Panc1 (cell line): ENCODE measurements at regions not wholly inside any gene's neighbourhood (a gene's known extent, or its start where the extent isn't known, plus 50 kb on each side); places are given as distances from the start of the nearest gene placed in this dataset.
A peak's percentile ranks its signal among the peaks of the same experiment; 100 is the strongest.

Experiments
- ATAC-seq: fragments of 200-7000 bp; cut with Tn5 transposase; 2 replicates; pipeline ENCODE4 v1.9.1; 2020; ENCODE audit warnings: mild to moderate bottlenecking, moderate library complexity
- BruUV-seq: library from RNA; stranded (reverse); fragments of 400-500 nt; replicated peaks from 2 replicates; lab custom pipeline; 2021; lab: Mats Ljungman, UMichigan
- CTCF ChIA-PET: fragments of 300-600 bp; sonication (Branson Sonifier 250); formaldehyde crosslinking; loops from one replicate; lab custom pipeline; 2022; ENCODE audit warnings: antibody characterized with exemption; lab: Charles Lee
- POLR2A ChIA-PET: fragments of 300-600 bp; sonication (Branson Sonifier 250); formaldehyde crosslinking; loops from one replicate; lab custom pipeline; 2022; ENCODE audit warnings: antibody characterized with exemption; lab: Charles Lee
- DNase-seq: peaks from one replicate; pipeline ENCODE4 v3.0.0-alpha.2; 2010; ENCODE audit warnings: low read depth, low spot score
- H3K27ac ChIP-seq: 2 replicates; pipeline ENCODE4 v1.5.1; 2011; ENCODE audit warnings: mild to moderate bottlenecking, low read length, inconsistent platforms
- H3K27me3 ChIP-seq: fragments of 200-500 bp; sonication (Bioruptor generic); 2 replicates; pipeline ENCODE4 v1.6.0; 2014; ENCODE audit warnings: low read length, inconsistent platforms; ENCODE audit not compliant: control insufficient read depth, insufficient read depth
- H3K36me3 ChIP-seq: fragments of 200-500 bp; sonication (Bioruptor generic); 2 replicates; pipeline ENCODE4 v1.5.1; 2014; ENCODE audit warnings: inconsistent platforms, mild to moderate bottlenecking, low read length, moderate library complexity; ENCODE audit not compliant: control insufficient read depth, insufficient read depth
- H3K4me1 ChIP-seq: 2 replicates; pipeline ENCODE4 v1.5.1; 2011; ENCODE audit warnings: inconsistent platforms, mild to moderate bottlenecking, low read length, moderate library complexity; ENCODE audit not compliant: control insufficient read depth, insufficient read depth
- H3K4me3 ChIP-seq, 2 experiments: 2 replicates each; pipeline ENCODE4 v1.5.1; 2011 to 2012; ENCODE audit warnings: low read depth in 2 of 2, low read length in 2 of 2, mild to moderate bottlenecking in 2 of 2, inconsistent platforms in 1 of 2, moderate library complexity in 1 of 2
- H3K9me3 ChIP-seq: fragments of 200-500 bp; sonication (Bioruptor generic); 2 replicates; pipeline ENCODE4 v1.5.1; 2014; ENCODE audit warnings: low read depth, mild to moderate bottlenecking, inconsistent platforms, low read length, moderate library complexity; ENCODE audit not compliant: control insufficient read depth, insufficient read depth
- POLR2AphosphoS5 ChIP-seq: IDR thresholded peaks from 2 replicates; pipeline ENCODE4 v1.6.1; 2012; ENCODE audit warnings: mild to moderate bottlenecking, low read depth, low read length, moderate library complexity
- SIN3A ChIP-seq: IDR thresholded peaks from 2 replicates; pipeline ENCODE4 v1.6.1; 2012; ENCODE audit warnings: low read depth, mild to moderate bottlenecking, low read length, moderate library complexity, borderline replicate concordance; ENCODE audit not compliant: insufficient read depth
- TCF7L2 ChIP-seq: IDR thresholded peaks from 2 replicates; pipeline ENCODE4 v1.6.1; 2011; ENCODE audit warnings: mild to moderate bottlenecking, low read depth, low read length, inconsistent platforms
- in situ Hi-C: cut with HindIII; loops from 2 replicates; pipeline ENCODE4 v1.10.0; 2016; ENCODE audit warnings: low sequenced_read_pairs, low pct_unique_long_range_greater_than_20kb
- intact Hi-C: fragments of 100-400 bp; cut with micrococcal nuclease; formaldehyde crosslinking; loops from one replicate; pipeline ENCODE4 v1.10.0; 2022; ENCODE audit not compliant: unreplicated experiment
- TF ChIP-seq, protein P1 (sequence below): fragments of 450-650 bp; IDR thresholded peaks from 2 replicates; pipeline ENCODE4 v1.5.1; 2017; ENCODE audit warnings: mild to moderate bottlenecking
- TF ChIP-seq, protein P2 (sequence below), 2 experiments: IDR thresholded peaks; 2 replicates each; pipeline ENCODE4 v1.6.1; 2011 to 2012; ENCODE audit warnings: low read depth in 2 of 2, control low read depth in 1 of 2, low read length in 1 of 2, mild to moderate bottlenecking in 1 of 2, moderate library complexity in 1 of 2; ENCODE audit not compliant: insufficient read depth in 1 of 2

DNA sequence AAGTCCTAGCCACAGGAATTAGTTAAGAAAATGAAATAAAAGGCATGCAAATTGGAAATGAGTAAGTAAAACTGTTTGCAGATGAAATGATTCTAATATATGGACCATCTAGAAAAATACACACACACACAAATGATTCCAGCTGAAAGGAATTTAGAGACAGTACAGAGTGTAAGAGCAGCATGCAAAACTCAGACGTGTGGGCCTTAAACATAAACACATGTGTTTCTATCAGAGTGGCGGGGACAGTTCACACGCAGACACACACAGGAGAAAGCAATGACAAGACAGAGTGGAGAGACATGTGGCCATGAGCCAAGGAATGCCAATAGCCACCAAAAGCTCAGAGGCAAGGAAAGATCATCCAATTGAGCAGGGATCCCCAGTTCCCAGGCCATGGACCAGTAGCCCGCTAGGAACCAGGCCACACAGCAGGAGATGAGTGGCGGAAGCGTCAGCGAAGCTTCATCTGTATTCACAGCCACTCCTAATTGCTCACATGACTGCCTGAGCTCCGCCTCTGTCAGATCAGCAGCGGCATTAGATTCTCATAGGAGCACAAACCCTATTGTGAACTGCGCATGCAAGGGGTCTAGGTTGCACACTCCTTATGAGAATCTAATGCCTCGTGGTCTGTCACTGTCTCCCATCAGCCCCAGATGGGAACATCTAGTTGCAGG lies 155.4 kb downstream of the ARL4C start:
- BruUV-seq = no TSS peak
- no peak for DNase-seq
- H3K27me3 ChIP-seq = no peaks in the 10 kb centered on the region
- in situ Hi-C loops = no loop called here
- TF ChIP-seq, protein P1, sequence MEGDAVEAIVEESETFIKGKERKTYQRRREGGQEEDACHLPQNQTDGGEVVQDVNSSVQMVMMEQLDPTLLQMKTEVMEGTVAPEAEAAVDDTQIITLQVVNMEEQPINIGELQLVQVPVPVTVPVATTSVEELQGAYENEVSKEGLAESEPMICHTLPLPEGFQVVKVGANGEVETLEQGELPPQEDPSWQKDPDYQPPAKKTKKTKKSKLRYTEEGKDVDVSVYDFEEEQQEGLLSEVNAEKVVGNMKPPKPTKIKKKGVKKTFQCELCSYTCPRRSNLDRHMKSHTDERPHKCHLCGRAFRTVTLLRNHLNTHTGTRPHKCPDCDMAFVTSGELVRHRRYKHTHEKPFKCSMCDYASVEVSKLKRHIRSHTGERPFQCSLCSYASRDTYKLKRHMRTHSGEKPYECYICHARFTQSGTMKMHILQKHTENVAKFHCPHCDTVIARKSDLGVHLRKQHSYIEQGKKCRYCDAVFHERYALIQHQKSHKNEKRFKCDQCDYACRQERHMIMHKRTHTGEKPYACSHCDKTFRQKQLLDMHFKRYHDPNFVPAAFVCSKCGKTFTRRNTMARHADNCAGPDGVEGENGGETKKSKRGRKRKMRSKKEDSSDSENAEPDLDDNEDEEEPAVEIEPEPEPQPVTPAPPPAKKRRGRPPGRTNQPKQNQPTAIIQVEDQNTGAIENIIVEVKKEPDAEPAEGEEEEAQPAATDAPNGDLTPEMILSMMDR = no peak
- TF ChIP-seq TCF7L2 (no peak), SIN3A (no peak), POLR2AphosphoS5 (no peak)
- TF ChIP-seq, protein P2, sequence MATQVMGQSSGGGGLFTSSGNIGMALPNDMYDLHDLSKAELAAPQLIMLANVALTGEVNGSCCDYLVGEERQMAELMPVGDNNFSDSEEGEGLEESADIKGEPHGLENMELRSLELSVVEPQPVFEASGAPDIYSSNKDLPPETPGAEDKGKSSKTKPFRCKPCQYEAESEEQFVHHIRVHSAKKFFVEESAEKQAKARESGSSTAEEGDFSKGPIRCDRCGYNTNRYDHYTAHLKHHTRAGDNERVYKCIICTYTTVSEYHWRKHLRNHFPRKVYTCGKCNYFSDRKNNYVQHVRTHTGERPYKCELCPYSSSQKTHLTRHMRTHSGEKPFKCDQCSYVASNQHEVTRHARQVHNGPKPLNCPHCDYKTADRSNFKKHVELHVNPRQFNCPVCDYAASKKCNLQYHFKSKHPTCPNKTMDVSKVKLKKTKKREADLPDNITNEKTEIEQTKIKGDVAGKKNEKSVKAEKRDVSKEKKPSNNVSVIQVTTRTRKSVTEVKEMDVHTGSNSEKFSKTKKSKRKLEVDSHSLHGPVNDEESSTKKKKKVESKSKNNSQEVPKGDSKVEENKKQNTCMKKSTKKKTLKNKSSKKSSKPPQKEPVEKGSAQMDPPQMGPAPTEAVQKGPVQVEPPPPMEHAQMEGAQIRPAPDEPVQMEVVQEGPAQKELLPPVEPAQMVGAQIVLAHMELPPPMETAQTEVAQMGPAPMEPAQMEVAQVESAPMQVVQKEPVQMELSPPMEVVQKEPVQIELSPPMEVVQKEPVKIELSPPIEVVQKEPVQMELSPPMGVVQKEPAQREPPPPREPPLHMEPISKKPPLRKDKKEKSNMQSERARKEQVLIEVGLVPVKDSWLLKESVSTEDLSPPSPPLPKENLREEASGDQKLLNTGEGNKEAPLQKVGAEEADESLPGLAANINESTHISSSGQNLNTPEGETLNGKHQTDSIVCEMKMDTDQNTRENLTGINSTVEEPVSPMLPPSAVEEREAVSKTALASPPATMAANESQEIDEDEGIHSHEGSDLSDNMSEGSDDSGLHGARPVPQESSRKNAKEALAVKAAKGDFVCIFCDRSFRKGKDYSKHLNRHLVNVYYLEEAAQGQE (IDR thresholded peaks at IDR 0.05; ENCODE audit: insufficient read depth in 1 of 2, low read depth in 2 of 2, low read length in 1 of 2) = no peak
- intact Hi-C loops = no loop called here
- ChIA-PET POLR2A (no interaction called here), CTCF (no interaction called here)
- no peaks in the 10 kb centered on the region for H3K9me3 ChIP-seq
- H3K36me3 ChIP-seq = no peaks in the 10 kb centered on the region
- no peak overlapping the region for H3K4me3 ChIP-seq
- no peak for ATAC-seq
- H3K27ac ChIP-seq = peak overlapping the region; percentile 7; the same call in 1 of the 2 replicates
- no peaks in the 10 kb centered on the region for H3K4me1 ChIP-seq

DNA sequence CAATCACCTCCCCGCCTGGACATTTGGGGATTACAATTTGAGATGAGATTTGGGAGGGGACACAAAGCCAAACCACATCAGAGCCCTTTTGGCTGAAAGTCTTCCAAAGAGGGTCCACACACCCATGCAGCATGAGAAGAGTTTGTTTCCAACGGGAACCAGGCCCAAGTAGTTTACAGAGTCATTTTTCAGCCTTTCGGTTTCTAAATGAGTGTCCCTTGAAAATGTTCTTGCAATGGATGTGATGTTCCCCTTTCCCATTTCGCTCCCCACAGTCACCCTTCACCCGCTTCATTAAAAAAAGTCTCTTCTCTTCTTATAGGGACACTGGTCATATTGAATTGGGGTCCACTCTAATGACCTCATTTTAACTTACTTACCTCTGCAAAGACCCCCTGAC lies 157.4 kb downstream of the ARL4C start:
- intact Hi-C loops = no loop called here
- peak overlapping the region; percentile 49; the same call in 1 of the 2 replicates for H3K27ac ChIP-seq
- H3K9me3 ChIP-seq = no peaks in the 10 kb centered on the region
- H3K27me3 ChIP-seq = no peaks in the 10 kb centered on the region
- H3K36me3 ChIP-seq = no peaks in the 10 kb centered on the region
- TF ChIP-seq SIN3A = no peak
- DNase-seq (no peak), ATAC-seq (no peak)
- CTCF ChIA-PET = no interaction called here
- no peak overlapping the region for H3K4me3 ChIP-seq
- POLR2A ChIA-PET = no interaction called here
- in situ Hi-C loops = no loop called here
- peaks cover 6% of the 10 kb centered on the region for H3K4me1 ChIP-seq
- no TSS peak for BruUV-seq

DNA sequence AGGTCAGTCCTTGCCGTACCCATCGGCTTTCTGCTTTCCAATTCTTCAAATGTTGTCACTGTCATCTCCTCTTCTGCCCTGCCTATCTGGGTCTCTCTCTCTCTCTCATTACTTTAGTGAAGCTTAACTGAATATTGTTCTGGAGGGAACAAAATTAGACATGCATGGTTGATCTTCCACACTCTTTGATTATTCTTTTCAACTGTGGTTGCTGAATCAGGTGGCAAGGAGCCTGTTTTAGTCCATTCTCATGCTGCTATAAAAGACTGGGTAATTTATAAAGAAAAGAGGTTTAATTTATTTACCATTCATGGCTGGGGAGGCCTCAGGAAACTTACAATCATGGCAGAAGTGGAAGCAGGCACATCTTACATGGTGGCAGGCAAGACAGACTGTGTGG lies 157.9 kb downstream of the ARL4C start:
- H3K4me1 ChIP-seq = peaks cover 11% of the 10 kb centered on the region

More for the DNA sequence above, 157.9 kb downstream of the ARL4C start:
- ATAC-seq = no peak
- in situ Hi-C loops (no loop called here), intact Hi-C loops (no loop called here)
- Histone ChIP-seq H3K4me3 (no peak overlapping the region), H3K27ac (peak overlapping the region; percentile 32; the same call in 1 of the 2 replicates), H3K9me3 (no peaks in the 10 kb centered on the region), H3K36me3 (no peaks in the 10 kb centered on the region), H3K27me3 (no peaks in the 10 kb centered on the region)
- no TSS peak for BruUV-seq
- DNase-seq = no peak
- ChIA-PET CTCF (no interaction called here), POLR2A (no interaction called here)
- TF ChIP-seq, protein P2 (IDR thresholded peaks at IDR 0.05; ENCODE audit: insufficient read depth in 1 of 2, low read depth in 2 of 2, low read length in 1 of 2) = no peak
- no peak for TF ChIP-seq POLR2AphosphoS5
- TF ChIP-seq, protein P1 = no peak
- TF ChIP-seq SIN3A = no peak
- no peak for TF ChIP-seq TCF7L2
